ENCODE measurements at regions not wholly inside any gene's neighbourhood (a gene's known extent, or its start where the extent isn't known, plus 50 kb on each side); places are given as distances from the start of the nearest gene placed in this dataset.

GRCh38 chr2:211068108-211068780 lies 511.8 kb downstream of the CPS1 start:
- 50 to 55% methylated on average over 6 of the region's 6 CpGs for WGBS, 2 donors
- no peaks in the 10 kb centered on the region for H3K36me3 ChIP-seq
- H3K4me1 ChIP-seq: no peaks in the 10 kb centered on the region
- no peaks in the 10 kb centered on the region for H3K27me3 ChIP-seq
- DNase-seq (ENCODE audit: low spot score in 2 of 2): no peak
- TF ChIP-seq EP300 (IDR thresholded peaks at IDR 0.05) (no peak), CTCF (IDR thresholded peaks at IDR 0.05) (no peak), POLR2A (IDR thresholded peaks at IDR 0.05) (no peak)
- no peaks in the 10 kb centered on the region for H3K9me3 ChIP-seq
- H3K27ac ChIP-seq: peak overlapping the region in 1 of 4 donors; percentile 30
- no peak overlapping the region for H3K4me3 ChIP-seq

GRCh38 chr2:211070547-211070946 lies 514.1 kb downstream of the CPS1 start:
- no peaks in the 10 kb centered on the region for H3K4me1 ChIP-seq
- H3K27me3 ChIP-seq: no peaks in the 10 kb centered on the region
- DNase-seq (ENCODE audit: low spot score in 2 of 2): no peak
- H3K9me3 ChIP-seq: no peaks in the 10 kb centered on the region
- no peak overlapping the region for H3K27ac ChIP-seq
- 69 to 75% methylated on average over 3 of the region's 3 CpGs for WGBS, 2 donors
- TF ChIP-seq EP300 (IDR thresholded peaks at IDR 0.05) (no peak), POLR2A (IDR thresholded peaks at IDR 0.05) (no peak), CTCF (IDR thresholded peaks at IDR 0.05) (no peak)
- H3K4me3 ChIP-seq: no peak overlapping the region
- H3K36me3 ChIP-seq: no peaks in the 10 kb centered on the region

GRCh38 chr2:211077216-211077767 lies 520.9 kb downstream of the CPS1 start:
- DNase-seq (ENCODE audit: low spot score in 2 of 2): no peak
- Histone ChIP-seq H3K36me3 (no peaks in the 10 kb centered on the region), H3K4me1 (no peaks in the 10 kb centered on the region), H3K9me3 (no peaks in the 10 kb centered on the region), H3K27me3 (no peaks in the 10 kb centered on the region), H3K27ac (no peak overlapping the region), H3K4me3 (no peak overlapping the region)
- TF ChIP-seq EP300 (IDR thresholded peaks at IDR 0.05) (no peak), POLR2A (IDR thresholded peaks at IDR 0.05) (no peak), CTCF (IDR thresholded peaks at IDR 0.05) (no peak)
- WGBS, 2 donors: 25 to 28% methylated on average over 2 of the region's 2 CpGs

GRCh38 chr2:211084352-211084751 lies 528.0 kb downstream of the CPS1 start:
- no peaks in the 10 kb centered on the region for H3K36me3 ChIP-seq
- TF ChIP-seq CTCF (IDR thresholded peaks at IDR 0.05) (no peak), EP300 (IDR thresholded peaks at IDR 0.05) (no peak)
- H3K9me3 ChIP-seq: no peaks in the 10 kb centered on the region
- no peak overlapping the region for H3K27ac ChIP-seq
- H3K4me1 ChIP-seq: no peaks in the 10 kb centered on the region
- H3K4me3 ChIP-seq: no peak overlapping the region
- no peak for DNase-seq (ENCODE audit: low spot score in 2 of 2)
- H3K27me3 ChIP-seq: no peaks in the 10 kb centered on the region
- WGBS, 2 donors: 40 to 50% methylated on average over 2 of the region's 2 CpGs

- Histone ChIP-seq H3K4me1 (no peaks in the 10 kb centered on the region), H3K4me3 (no peak overlapping the region), H3K36me3 (no peaks in the 10 kb centered on the region), H3K27ac (no peak overlapping the region), H3K27me3 (no peaks in the 10 kb centered on the region), H3K9me3 (no peaks in the 10 kb centered on the region)
- TF ChIP-seq POLR2A (IDR thresholded peaks at IDR 0.05) (no peak), CTCF (IDR thresholded peaks at IDR 0.05) (peak; percentile 34 to 62 (median 49))
- WGBS, 2 donors: 22 to 23% methylated on average over 5 of the region's 5 CpGs
- peak in 1 of 2 donors; percentile 56 for DNase-seq (ENCODE audit: low spot score in 2 of 2)
These were observed 528.8 kb downstream of the CPS1 start for GRCh38 chr2:211085056-211085680.
